A549 (cell line): ENCODE measurements at regions not wholly inside any gene's neighbourhood (a gene's known extent, or its start where the extent isn't known, plus 50 kb on each side); places are given as distances from the start of the nearest gene placed in this dataset.

Source experiments
- EP300 ChIP-seq, 2 experiments: fragments of >200 bp; sonication (Bioruptor Twin); formaldehyde crosslinking; IDR thresholded peaks; 2 replicates in 1 of 2; 3 replicates in 1 of 2; pipeline ENCODE4 v1.6.1; 2016 to 2017
- MAZ ChIP-seq: fragments of 150-350 bp; IDR thresholded peaks from 2 replicates; pipeline ENCODE4 v1.6.1; 2014; ENCODE audit warnings: antibody characterized with exemption, low read depth, low read length, borderline replicate concordance

- TF ChIP-seq MAZ (no peak), EP300 (IDR thresholded peaks at IDR 0.05) (no peak)
Observed at GRCh38 chr1:103220631-103221041, 112.3 kb upstream of the COL11A1 start.
